Esophagus muscularis mucosa (tissue), 3 donors: ENCODE measurements at regions not wholly inside any gene's neighbourhood (a gene's known extent, or its start where the extent isn't known, plus 50 kb on each side); places are given as distances from the start of the nearest gene placed in this dataset.

Experiments used
- CTCF ChIP-seq, 3 experiments: fragments of 200-600 bp in 2 of 3; fragments of 450-650 bp in 1 of 3; sonication (generic) in 2 of 3; IDR thresholded peaks; one replicate each; pipeline ENCODE4 v1.5.1; 2017 to 2019; ENCODE audit warnings: antibody characterized with exemption in 3 of 3, mild to moderate bottlenecking in 2 of 3, moderate library complexity in 1 of 3
- EP300 ChIP-seq: sonication (generic); formaldehyde crosslinking; IDR thresholded peaks from one replicate; pipeline ENCODE4 v1.6.1; 2017; ENCODE audit warnings: antibody characterized with exemption

- TF ChIP-seq CTCF (IDR thresholded peaks at IDR 0.05) (no peak), EP300 (no peak)
Observed at GRCh38 chr2:215613888-215614287, 178.0 kb upstream of the FN1 start.
